CD4-positive, CD25-positive, alpha-beta regulatory T cell (primary cell): ENCODE measurements at regions not wholly inside any gene's neighbourhood (a gene's known extent, or its start where the extent isn't known, plus 50 kb on each side); places are given as distances from the start of the nearest gene placed in this dataset.

ENCODE experiments used
- ATAC-seq, 2 donors: fragments of 150-1000 bp; cut with Tn5 transposase; one replicate each; pipeline ENCODE4 v1.10.0; 2021; ENCODE audit warnings: low read depth in 2 of 2, moderate number of reproducible peaks in 2 of 2, moderate library complexity in 1 of 2
- DNase-seq, 3 donors: peaks; one replicate each; pipeline versions ENCODE4 v3.0.0 to v3.0.0-alpha.2; 2012 to 2022; ENCODE audit warnings: mixed read lengths in 1 of 3
- H3K27ac ChIP-seq: one replicate; pipeline ENCODE4 v1.7.0; 2013; ENCODE audit warnings: mild to moderate bottlenecking, low read length; ENCODE audit not compliant: insufficient read depth, poor library complexity, severe bottlenecking
- H3K27me3 ChIP-seq: one replicate; pipeline ENCODE4 v1.7.0; 2013; ENCODE audit warnings: low read length; ENCODE audit not compliant: control insufficient read depth, insufficient read depth
- H3K36me3 ChIP-seq: one replicate; pipeline ENCODE4 v1.7.0; 2013; ENCODE audit warnings: mild to moderate bottlenecking, low read length, moderate library complexity; ENCODE audit not compliant: control insufficient read depth, insufficient read depth
- H3K4me1 ChIP-seq: 2 replicates; pipeline ENCODE4 v1.7.0; 2013; ENCODE audit warnings: mild to moderate bottlenecking, low read length; ENCODE audit not compliant: insufficient read depth, control insufficient read depth, poor library complexity, severe bottlenecking
- H3K4me3 ChIP-seq: one replicate; pipeline ENCODE4 v1.7.0; 2013; ENCODE audit warnings: low read depth, mild to moderate bottlenecking, low read length, moderate library complexity
- H3K9me3 ChIP-seq, 2 experiments: 1 replicate in 1 of 2; 2 replicates in 1 of 2; pipeline ENCODE4 v1.7.0; 2013; ENCODE audit warnings: low read length in 2 of 2, mild to moderate bottlenecking in 1 of 2, moderate library complexity in 1 of 2; ENCODE audit not compliant: control insufficient read depth in 2 of 2
- H3K27ac Mint-ChIP-seq, 3 donors: one replicate each; pipeline ENCODE4 v1.8.0; 2020 to 2022; ENCODE audit warnings: mild to moderate bottlenecking in 3 of 3, mixed read lengths in 3 of 3, moderate library complexity in 2 of 3
- H3K27me3 Mint-ChIP-seq: one replicate; pipeline ENCODE4 v1.8.0; 2022; ENCODE audit warnings: mild to moderate bottlenecking, mixed read lengths
- H3K36me3 Mint-ChIP-seq: one replicate; pipeline ENCODE4 v1.8.0; 2020; ENCODE audit warnings: mixed read lengths
- H3K4me1 Mint-ChIP-seq, 4 donors: one replicate each; pipeline ENCODE4 v1.8.0; 2020 to 2022; ENCODE audit warnings: mixed read lengths in 4 of 4, mild to moderate bottlenecking in 1 of 4
- H3K4me3 Mint-ChIP-seq, 4 donors: one replicate each; pipeline ENCODE4 v1.8.0; 2020 to 2022; ENCODE audit warnings: mild to moderate bottlenecking in 4 of 4, mixed read lengths in 4 of 4, moderate library complexity in 3 of 4
- H3K9me3 Mint-ChIP-seq, 7 donors: one replicate each; pipeline ENCODE4 v1.8.0; 2020 to 2022; ENCODE audit warnings: mixed read lengths in 7 of 7, mild to moderate bottlenecking in 3 of 7, moderate library complexity in 2 of 7

DNA sequence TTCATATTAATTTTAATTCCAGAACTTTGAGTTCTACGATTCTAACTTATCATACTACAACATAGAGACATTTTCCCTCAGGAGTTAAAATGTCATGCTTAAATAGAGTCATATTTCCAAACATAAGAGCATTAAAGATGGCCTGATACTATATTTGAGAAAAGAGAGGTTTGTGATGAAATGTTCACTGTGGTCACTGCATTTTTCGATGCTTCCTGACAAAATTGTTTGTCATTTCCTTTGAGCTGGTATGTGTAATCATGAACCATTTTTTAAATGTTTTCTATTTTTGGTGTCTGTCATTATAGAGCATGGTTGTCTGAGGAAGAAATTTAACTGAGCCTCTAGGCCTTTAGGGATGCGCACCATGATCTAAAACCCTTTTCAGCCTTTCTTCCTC lies 721.4 kb upstream of the NR2F2 start:
- H3K27me3 Mint-ChIP-seq: no peaks in the 10 kb centered on the region

DNA sequence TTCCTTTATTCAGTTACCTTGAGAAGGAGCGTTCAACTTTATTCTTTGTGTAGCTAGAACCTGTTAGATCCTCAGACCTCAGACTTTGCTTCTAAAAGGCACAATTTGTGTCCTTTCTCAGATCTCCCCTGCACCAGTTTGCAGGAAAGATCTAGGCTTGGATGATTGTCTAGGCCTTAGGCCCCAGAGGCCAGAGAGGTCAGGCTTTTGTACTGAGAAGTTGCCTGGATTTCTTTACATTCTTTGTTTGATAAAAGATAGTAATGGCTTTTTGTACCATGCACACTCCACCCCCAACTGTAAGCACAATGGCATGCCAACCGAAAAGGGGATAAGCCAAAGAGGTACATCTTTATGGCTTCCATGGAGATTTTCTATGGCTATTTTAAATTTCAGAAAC lies 719.6 kb upstream of the NR2F2 start:
- H3K27me3 Mint-ChIP-seq: no peaks in the 10 kb centered on the region
- DNase-seq (no peak), ATAC-seq (no peak)
- H3K4me3 Mint-ChIP-seq: no peak overlapping the region
- H3K36me3 Mint-ChIP-seq: no peaks in the 10 kb centered on the region
- Histone ChIP-seq H3K4me1 (no peaks in the 10 kb centered on the region), H3K9me3 (no peaks in the 10 kb centered on the region), H3K27me3 (no peaks in the 10 kb centered on the region), H3K4me3 (no peak overlapping the region), H3K36me3 (no peaks in the 10 kb centered on the region), H3K27ac (no peak overlapping the region)
- H3K27ac Mint-ChIP-seq: no peak overlapping the region
- H3K9me3 Mint-ChIP-seq: no peaks in the 10 kb centered on the region
- H3K4me1 Mint-ChIP-seq: no peaks in the 10 kb centered on the region

More for the DNA sequence above, 721.4 kb upstream of the NR2F2 start:
- no peak for ATAC-seq
- H3K4me3 ChIP-seq: no peak overlapping the region
- no peaks in the 10 kb centered on the region for H3K27me3 ChIP-seq
- H3K36me3 Mint-ChIP-seq: no peaks in the 10 kb centered on the region
- no peak overlapping the region for H3K27ac Mint-ChIP-seq
- no peaks in the 10 kb centered on the region for H3K36me3 ChIP-seq
- no peak overlapping the region for H3K4me3 Mint-ChIP-seq
- H3K9me3 ChIP-seq: no peaks in the 10 kb centered on the region
- no peaks in the 10 kb centered on the region for H3K4me1 ChIP-seq
- no peak for DNase-seq
- no peaks in the 10 kb centered on the region for H3K9me3 Mint-ChIP-seq
- H3K4me1 Mint-ChIP-seq: no peaks in the 10 kb centered on the region
- H3K27ac ChIP-seq: no peak overlapping the region

DNA sequence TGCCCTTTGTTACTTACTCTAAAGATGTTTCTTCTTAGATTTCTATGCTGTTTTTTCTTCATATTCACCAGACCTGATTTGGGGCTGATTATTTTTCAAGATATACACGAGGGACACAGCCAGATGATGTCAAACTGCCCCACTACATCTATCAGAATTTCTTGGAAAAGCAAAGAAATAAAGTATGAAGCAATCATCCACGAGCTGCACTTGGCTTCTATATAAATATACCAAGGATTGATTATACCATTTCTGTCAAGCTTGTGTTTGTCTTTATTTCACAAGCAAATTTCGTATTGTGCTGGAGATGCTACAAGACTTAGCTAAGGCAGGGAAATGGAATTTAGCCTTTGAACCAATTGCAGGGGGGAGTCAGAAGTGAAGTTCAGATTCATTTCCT lies 715.1 kb upstream of the NR2F2 start:
- Mint-ChIP-seq H3K36me3 (no peaks in the 10 kb centered on the region), H3K4me3 (no peak overlapping the region), H3K27me3 (no peaks in the 10 kb centered on the region), H3K4me1 (peaks cover 0 to 3% (median 1%) of the 10 kb centered on the region in 4 donors), H3K27ac (no peak overlapping the region), H3K9me3 (peaks cover 0 to 4% (median 0%) of the 10 kb centered on the region in 7 donors)
- H3K4me3 ChIP-seq: no peak overlapping the region
- H3K27ac ChIP-seq: no peak overlapping the region
- no peaks in the 10 kb centered on the region for H3K27me3 ChIP-seq
- ATAC-seq (no peak), DNase-seq (no peak)
- no peaks in the 10 kb centered on the region for H3K36me3 ChIP-seq
- no peaks in the 10 kb centered on the region for H3K9me3 ChIP-seq
- no peaks in the 10 kb centered on the region for H3K4me1 ChIP-seq

DNA sequence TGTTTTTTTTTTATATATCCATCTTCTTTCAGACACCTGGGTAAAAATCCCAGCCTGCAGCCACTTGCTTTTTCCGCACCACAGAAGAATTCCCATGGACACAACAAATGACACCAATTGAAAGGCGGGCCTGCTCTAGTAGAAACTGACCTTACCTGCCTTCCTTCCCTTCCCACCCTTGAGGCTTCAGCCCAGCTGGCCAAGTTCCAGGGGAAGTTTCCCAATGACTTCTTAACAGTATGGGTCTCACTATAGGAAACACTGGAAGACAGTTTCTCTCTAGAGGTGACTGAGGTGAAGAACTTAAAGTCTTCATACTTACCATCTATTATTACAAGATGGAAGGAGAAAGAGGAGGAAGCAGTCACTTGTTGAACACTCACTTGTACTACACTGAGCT lies 714.2 kb upstream of the NR2F2 start:
- Histone ChIP-seq H3K36me3 (no peaks in the 10 kb centered on the region), H3K9me3 (no peaks in the 10 kb centered on the region), H3K27me3 (no peaks in the 10 kb centered on the region), H3K4me1 (no peaks in the 10 kb centered on the region), H3K27ac (no peak overlapping the region), H3K4me3 (no peak overlapping the region)
- no peak for DNase-seq
- Mint-ChIP-seq H3K27me3 (no peaks in the 10 kb centered on the region), H3K27ac (peak overlapping the region in 1 of 3 donors; percentile 28), H3K4me3 (no peak overlapping the region), H3K9me3 (peaks cover 0 to 4% (median 0%) of the 10 kb centered on the region in 7 donors), H3K36me3 (no peaks in the 10 kb centered on the region), H3K4me1 (peaks cover 4 to 9% (median 7%) of the 10 kb centered on the region in 4 donors)
- ATAC-seq: no peak

DNA sequence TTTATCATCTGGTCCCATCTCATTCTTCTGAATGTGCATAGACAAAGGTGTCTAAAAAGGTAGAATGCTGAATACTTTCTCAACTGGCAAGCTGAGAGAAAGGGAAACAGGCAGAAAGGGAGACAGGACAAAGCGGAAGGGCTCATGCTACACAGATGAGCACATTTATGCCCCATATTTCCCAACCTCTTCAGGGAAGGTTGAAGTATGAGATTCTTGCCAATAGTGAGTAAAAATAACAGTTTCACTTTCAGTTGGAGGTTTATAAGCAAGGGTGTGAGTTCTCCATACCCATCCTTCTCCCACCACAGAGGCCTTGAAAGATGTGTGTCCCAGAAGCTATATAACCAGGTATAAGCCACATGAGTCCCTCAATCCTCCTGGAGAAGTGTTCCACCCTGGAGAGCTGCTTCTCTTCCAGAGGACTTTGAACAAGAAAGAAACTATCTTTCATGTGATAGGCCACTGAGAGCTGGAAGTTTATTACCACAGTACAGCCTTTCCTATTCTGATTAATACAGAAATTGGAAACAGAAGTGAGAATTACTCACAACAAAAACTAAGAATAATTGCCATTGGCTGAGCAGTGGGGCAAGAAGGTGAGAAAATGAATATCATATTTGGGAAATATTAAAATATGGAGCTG lies 709.4 kb upstream of the NR2F2 start:
- H3K9me3 ChIP-seq: peaks cover 0 to 3% of the 10 kb centered on the region in 2 experiments
- Mint-ChIP-seq H3K9me3 (peaks cover 0 to 13% (median 8%) of the 10 kb centered on the region in 7 donors), H3K4me3 (peak overlapping the region in 1 of 4 donors; percentile 42), H3K27me3 (peaks cover 4% of the 10 kb centered on the region), H3K36me3 (no peaks in the 10 kb centered on the region), H3K27ac (peak overlapping the region in 1 of 3 donors; percentile 3), H3K4me1 (peaks cover 4 to 9% (median 7%) of the 10 kb centered on the region in 4 donors)
- no peaks in the 10 kb centered on the region for H3K27me3 ChIP-seq
- H3K4me3 ChIP-seq: peak overlapping the region; percentile 33
- H3K27ac ChIP-seq: no peak overlapping the region
- ATAC-seq (no peak), DNase-seq (no peak)
- H3K36me3 ChIP-seq: no peaks in the 10 kb centered on the region
- H3K4me1 ChIP-seq: no peaks in the 10 kb centered on the region

DNA sequence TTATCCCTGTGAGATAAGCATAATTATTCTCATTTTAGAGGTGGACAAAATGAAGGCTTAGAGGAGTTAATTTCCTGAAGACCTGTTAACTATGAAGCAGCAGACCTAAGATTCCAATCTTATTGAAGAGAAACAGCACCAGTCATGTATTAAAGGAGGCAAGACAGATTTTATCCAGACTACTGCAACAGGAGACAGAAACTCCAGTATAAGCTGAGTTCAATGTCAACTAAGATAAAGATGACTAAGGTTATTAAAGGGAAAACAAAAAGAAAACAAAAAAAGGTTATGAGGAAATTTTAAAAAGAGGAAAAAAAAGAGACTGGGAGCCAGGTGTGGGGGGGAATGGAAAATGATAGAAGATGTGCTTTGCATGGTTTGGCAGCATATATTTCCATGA lies 707.7 kb upstream of the NR2F2 start:
- peaks cover 4 to 9% (median 7%) of the 10 kb centered on the region in 4 donors for H3K4me1 Mint-ChIP-seq
- no peaks in the 10 kb centered on the region for H3K36me3 ChIP-seq
- ATAC-seq: no peak
- H3K9me3 ChIP-seq: peaks cover 0 to 3% of the 10 kb centered on the region in 2 experiments
- no peaks in the 10 kb centered on the region for H3K4me1 ChIP-seq
- DNase-seq: no peak
- peaks cover 4% of the 10 kb centered on the region for H3K27me3 Mint-ChIP-seq
- H3K27ac ChIP-seq: no peak overlapping the region
- H3K9me3 Mint-ChIP-seq: peaks cover 0 to 13% (median 8%) of the 10 kb centered on the region in 7 donors
- no peak overlapping the region for H3K27ac Mint-ChIP-seq
- H3K4me3 Mint-ChIP-seq: no peak overlapping the region
- H3K36me3 Mint-ChIP-seq: no peaks in the 10 kb centered on the region
- peaks cover 3% of the 10 kb centered on the region for H3K27me3 ChIP-seq
- no peak overlapping the region for H3K4me3 ChIP-seq

GRCh38 chr15:95624100-95624499 lies 706.4 kb upstream of the NR2F2 start:
- no peaks in the 10 kb centered on the region for H3K36me3 Mint-ChIP-seq
- no peaks in the 10 kb centered on the region for H3K4me1 ChIP-seq
- H3K36me3 ChIP-seq: no peaks in the 10 kb centered on the region
- H3K9me3 ChIP-seq: peaks cover 0 to 3% of the 10 kb centered on the region in 2 experiments
- H3K9me3 Mint-ChIP-seq: peaks cover 0 to 13% (median 8%) of the 10 kb centered on the region in 7 donors
- no peak overlapping the region for H3K4me3 ChIP-seq
- no peak overlapping the region for H3K27ac ChIP-seq
- H3K4me3 Mint-ChIP-seq: no peak overlapping the region
- H3K4me1 Mint-ChIP-seq: peaks cover 4 to 9% (median 7%) of the 10 kb centered on the region in 4 donors
- no peak for DNase-seq
- H3K27me3 ChIP-seq: peaks cover 3% of the 10 kb centered on the region
- H3K27ac Mint-ChIP-seq: no peak overlapping the region
- ATAC-seq: no peak
- H3K27me3 Mint-ChIP-seq: peaks cover 4% of the 10 kb centered on the region
